ENCODE measurements at regions not wholly inside any gene's neighbourhood (a gene's known extent, or its start where the extent isn't known, plus 50 kb on each side); places are given as distances from the start of the nearest gene placed in this dataset.

DNA sequence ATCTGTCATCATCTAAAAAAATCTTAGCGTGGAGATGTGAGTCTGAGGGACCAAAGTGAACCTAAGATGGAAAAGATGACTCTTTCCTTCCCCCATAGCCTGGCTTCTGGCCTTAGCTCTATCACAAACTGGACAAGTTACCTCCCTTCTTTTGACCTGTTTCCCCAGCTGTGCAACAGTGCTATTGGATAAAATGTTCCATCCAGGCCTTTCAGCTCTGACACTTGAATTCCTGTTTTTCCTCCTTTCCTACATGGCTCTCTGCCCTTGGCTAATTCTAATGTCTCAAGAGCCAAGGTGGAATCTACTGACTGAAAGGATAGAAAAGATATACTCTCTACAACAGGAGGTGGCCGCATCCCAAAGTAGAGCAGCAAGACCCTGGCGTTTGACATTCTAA is 84.5 kb upstream of the ARHGEF9 start:
- Histone ChIP-seq H3K4me2 (ENCODE audit: low read length) (no peak overlapping the region), H3K27ac (ENCODE audit: low read depth, low read length) (no peak overlapping the region), H3K36me3 (ENCODE audit: control insufficient read depth in 1 of 2, insufficient read depth in 2 of 2, low read length in 2 of 2) (no peaks in the 10 kb centered on the region), H3K9ac (ENCODE audit: low read length) (no peak overlapping the region), H3K9me3 (ENCODE audit: control insufficient read depth in 1 of 2, insufficient read depth in 1 of 2, low read depth in 1 of 2, low read length in 2 of 2) (no peaks in the 10 kb centered on the region), H3K27me3 (ENCODE audit: insufficient read depth, low read length) (no peaks in the 10 kb centered on the region), H3K4me3 (replicated peaks in 1 of 2; ENCODE audit: low read depth in 1 of 2, low read length in 2 of 2) (no peak overlapping the region), H3K9me2 (ENCODE audit: insufficient read depth) (no peaks in the 10 kb centered on the region), H4K20me1 (ENCODE audit: insufficient read depth) (no peaks in the 10 kb centered on the region), H3K4me1 (ENCODE audit: control insufficient read depth in 1 of 2, insufficient read depth in 2 of 2, low read length in 2 of 2) (no peaks in the 10 kb centered on the region), H3K79me2 (ENCODE audit: insufficient read depth, low read length) (no peaks in the 10 kb centered on the region), H2AFZ (ENCODE audit: low read depth, low read length, poor library complexity, severe bottlenecking) (no peak overlapping the region)
- DNase-seq (ENCODE audit: low read depth, low spot score) (no peak), ATAC-seq (no peak)
- ChIA-PET RAD21 (ENCODE audit: low non-redundant PET in 1 of 2, low total read pairs in 2 of 2, uncharacterized antibody in 2 of 2, unreplicated experiment in 2 of 2) (no interaction called here), POLR2A (no interaction called here), CTCF (no interaction called here)
- no peak for TF ChIP-seq SP1 (IDR thresholded peaks at IDR 0.05; ENCODE audit: low read depth)
- no peak for TF ChIP-seq TCF7L2 (IDR thresholded peaks at IDR 0.05; ENCODE audit: borderline replicate concordance, extremely low read depth, insufficient read depth, insufficient read length)
- TF ChIP-seq RAD21 (IDR thresholded peaks at IDR 0.05; ENCODE audit: low read depth): no peak
- no peak for TF ChIP-seq SIN3A (IDR thresholded peaks at IDR 0.05; ENCODE audit: low read depth)
- TF ChIP-seq ZNF274 (IDR thresholded peaks at IDR 0.05; ENCODE audit: low read depth, low read length): no peak
- TF ChIP-seq FOSL1 (IDR thresholded peaks at IDR 0.05; ENCODE audit: low read depth): no peak
- TF ChIP-seq CTCF (IDR thresholded peaks at IDR 0.05 in 2 of 3, conservative IDR thresholded peaks at IDR 0.05 in 1 of 3; ENCODE audit: borderline replicate concordance in 1 of 3, insufficient read depth in 1 of 3, low read depth in 2 of 3, low read length in 2 of 3): no peak
- TF ChIP-seq, protein P1, sequence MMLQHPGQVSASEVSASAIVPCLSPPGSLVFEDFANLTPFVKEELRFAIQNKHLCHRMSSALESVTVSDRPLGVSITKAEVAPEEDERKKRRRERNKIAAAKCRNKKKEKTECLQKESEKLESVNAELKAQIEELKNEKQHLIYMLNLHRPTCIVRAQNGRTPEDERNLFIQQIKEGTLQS (IDR thresholded peaks at IDR 0.05): no peak
- no peak for TF ChIP-seq ELF1 (IDR thresholded peaks at IDR 0.05; ENCODE audit: borderline replicate concordance, low read depth)
- TF ChIP-seq SRF (IDR thresholded peaks at IDR 0.05; ENCODE audit: low read depth): no peak
- TF ChIP-seq CBX3 (IDR thresholded peaks at IDR 0.05; ENCODE audit: low read depth): no peak
- TF ChIP-seq, protein P2, sequence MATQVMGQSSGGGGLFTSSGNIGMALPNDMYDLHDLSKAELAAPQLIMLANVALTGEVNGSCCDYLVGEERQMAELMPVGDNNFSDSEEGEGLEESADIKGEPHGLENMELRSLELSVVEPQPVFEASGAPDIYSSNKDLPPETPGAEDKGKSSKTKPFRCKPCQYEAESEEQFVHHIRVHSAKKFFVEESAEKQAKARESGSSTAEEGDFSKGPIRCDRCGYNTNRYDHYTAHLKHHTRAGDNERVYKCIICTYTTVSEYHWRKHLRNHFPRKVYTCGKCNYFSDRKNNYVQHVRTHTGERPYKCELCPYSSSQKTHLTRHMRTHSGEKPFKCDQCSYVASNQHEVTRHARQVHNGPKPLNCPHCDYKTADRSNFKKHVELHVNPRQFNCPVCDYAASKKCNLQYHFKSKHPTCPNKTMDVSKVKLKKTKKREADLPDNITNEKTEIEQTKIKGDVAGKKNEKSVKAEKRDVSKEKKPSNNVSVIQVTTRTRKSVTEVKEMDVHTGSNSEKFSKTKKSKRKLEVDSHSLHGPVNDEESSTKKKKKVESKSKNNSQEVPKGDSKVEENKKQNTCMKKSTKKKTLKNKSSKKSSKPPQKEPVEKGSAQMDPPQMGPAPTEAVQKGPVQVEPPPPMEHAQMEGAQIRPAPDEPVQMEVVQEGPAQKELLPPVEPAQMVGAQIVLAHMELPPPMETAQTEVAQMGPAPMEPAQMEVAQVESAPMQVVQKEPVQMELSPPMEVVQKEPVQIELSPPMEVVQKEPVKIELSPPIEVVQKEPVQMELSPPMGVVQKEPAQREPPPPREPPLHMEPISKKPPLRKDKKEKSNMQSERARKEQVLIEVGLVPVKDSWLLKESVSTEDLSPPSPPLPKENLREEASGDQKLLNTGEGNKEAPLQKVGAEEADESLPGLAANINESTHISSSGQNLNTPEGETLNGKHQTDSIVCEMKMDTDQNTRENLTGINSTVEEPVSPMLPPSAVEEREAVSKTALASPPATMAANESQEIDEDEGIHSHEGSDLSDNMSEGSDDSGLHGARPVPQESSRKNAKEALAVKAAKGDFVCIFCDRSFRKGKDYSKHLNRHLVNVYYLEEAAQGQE (IDR thresholded peaks at IDR 0.05; ENCODE audit: low read depth): no peak
- TF ChIP-seq EGR1 (IDR thresholded peaks at IDR 0.05; ENCODE audit: low read depth): no peak
- no peak for TF ChIP-seq JUND (IDR thresholded peaks at IDR 0.05)
- no peak for TF ChIP-seq EZH2 (IDR thresholded peaks at IDR 0.05)
- no TSS peak for BruUV-seq (replicated peaks)
- intact Hi-C loops (cut with micrococcal nuclease): no loop called here
